CD4-positive, alpha-beta T cell treated with Interleukin-17A for 1 hour (primary cell): ENCODE measurements at regions not wholly inside any gene's neighbourhood (a gene's known extent, or its start where the extent isn't known, plus 50 kb on each side); places are given as distances from the start of the nearest gene placed in this dataset.
"Not testable (repeated sequence)": the region's sequence is repeated elsewhere in the genome, so short reads cannot be mapped to it uniquely, and the experiment has no call there.

Experiments used
- DNase-seq: peaks from one replicate; pipeline ENCODE4 v3.0.0-alpha.2; 2020

- DNase-seq = no peak
Measured at GRCh38 chr14:98915625-98916024, 356.4 kb downstream of the BCL11B start.

GRCh38 chr14:98916036-98916435, 356.0 kb downstream of the BCL11B start:
- DNase-seq = no peak

GRCh38 chr14:98916476-98916875, 355.5 kb downstream of the BCL11B start:
- no peak for DNase-seq

- no peak for DNase-seq
Measured at GRCh38 chr14:98919434-98919833, 352.6 kb downstream of the BCL11B start.

GRCh38 chr14:98921306-98921705, 350.7 kb downstream of the BCL11B start:
- DNase-seq = not testable (repeated sequence)

GRCh38 chr14:98923596-98923995, 348.4 kb downstream of the BCL11B start:
- no peak for DNase-seq

GRCh38 chr14:98924046-98924445, 348.0 kb downstream of the BCL11B start:
- no peak for DNase-seq

GRCh38 chr14:98925354-98926040, 346.5 kb downstream of the BCL11B start:
- DNase-seq = no peak

- DNase-seq = peak; percentile 38
Measured at GRCh38 chr14:98926146-98926545, 345.9 kb downstream of the BCL11B start.

- no peak for DNase-seq
Measured at GRCh38 chr14:98926801-98927200, 345.2 kb downstream of the BCL11B start.

GRCh38 chr14:98927986-98928385, 344.0 kb downstream of the BCL11B start:
- DNase-seq = no peak

- no peak for DNase-seq
Measured at GRCh38 chr14:98928418-98928817, 343.6 kb downstream of the BCL11B start.

- DNase-seq = no peak
Measured at GRCh38 chr14:98931126-98931525, 340.9 kb downstream of the BCL11B start.

GRCh38 chr14:98931911-98932310, 340.1 kb downstream of the BCL11B start:
- DNase-seq = peak; percentile 78

- peak; percentile 13 for DNase-seq
Measured at GRCh38 chr14:98932431-98933325, 339.3 kb downstream of the BCL11B start.

- not testable (repeated sequence) for DNase-seq
Measured at GRCh38 chr14:98934569-98934968, 337.4 kb downstream of the BCL11B start.

GRCh38 chr14:98935921-98936320, 336.1 kb downstream of the BCL11B start:
- DNase-seq = no peak

GRCh38 chr14:98937021-98937420, 335.0 kb downstream of the BCL11B start:
- no peak for DNase-seq

GRCh38 chr14:98937712-98938505, 334.1 kb downstream of the BCL11B start:
- DNase-seq = no peak

GRCh38 chr14:98940693-98941437, 331.1 kb downstream of the BCL11B start:
- no peak for DNase-seq

GRCh38 chr14:98941481-98941880, 330.5 kb downstream of the BCL11B start:
- no peak for DNase-seq

- DNase-seq = no peak
Measured at GRCh38 chr14:98943907-98944306, 328.1 kb downstream of the BCL11B start.

GRCh38 chr14:98944989-98945388, 327.0 kb downstream of the BCL11B start:
- DNase-seq = no peak
